Esophagus squamous epithelium (tissue), 4 donors: ENCODE measurements at regions not wholly inside any gene's neighbourhood (a gene's known extent, or its start where the extent isn't known, plus 50 kb on each side); places are given as distances from the start of the nearest gene placed in this dataset.

ENCODE experiments used
- POLR2A ChIP-seq, 4 donors: fragments of 450-650 bp; IDR thresholded peaks; one replicate each; pipeline ENCODE4 v1.6.1; 2017; ENCODE audit warnings: antibody characterized with exemption in 4 of 4, mild to moderate bottlenecking in 4 of 4, moderate library complexity in 3 of 4
- TF ChIP-seq, protein P1 (sequence below), 6 experiments: fragments of 450-650 bp in 4 of 6; fragments of 200-600 bp in 2 of 6; sonication (generic) in 2 of 6; IDR thresholded peaks; one replicate each; pipeline ENCODE4 v1.5.1; 2016 to 2019; ENCODE audit warnings: antibody characterized with exemption in 6 of 6, mild to moderate bottlenecking in 4 of 6, moderate library complexity in 4 of 6

DNA sequence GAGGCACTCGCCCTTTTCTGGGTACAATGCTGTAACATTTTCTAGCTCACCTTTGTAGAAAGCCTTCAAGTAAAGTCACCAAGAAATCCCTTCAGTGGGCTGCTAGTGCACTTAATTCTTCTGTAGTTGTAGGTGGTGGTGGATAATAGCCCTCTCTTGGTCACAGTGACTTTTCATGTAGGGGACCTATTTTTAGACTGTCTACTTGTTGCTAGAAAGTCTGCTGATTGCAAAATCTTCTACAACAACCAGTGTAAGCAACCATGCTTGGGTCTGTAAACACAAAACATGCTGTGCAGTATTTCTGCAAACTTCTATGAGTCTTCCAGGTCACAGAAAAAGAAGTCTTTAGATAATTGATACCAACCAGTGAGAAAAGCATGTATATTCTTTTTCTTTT is 55.6 kb downstream of the PBDC1 start:
- TF ChIP-seq, protein P1, sequence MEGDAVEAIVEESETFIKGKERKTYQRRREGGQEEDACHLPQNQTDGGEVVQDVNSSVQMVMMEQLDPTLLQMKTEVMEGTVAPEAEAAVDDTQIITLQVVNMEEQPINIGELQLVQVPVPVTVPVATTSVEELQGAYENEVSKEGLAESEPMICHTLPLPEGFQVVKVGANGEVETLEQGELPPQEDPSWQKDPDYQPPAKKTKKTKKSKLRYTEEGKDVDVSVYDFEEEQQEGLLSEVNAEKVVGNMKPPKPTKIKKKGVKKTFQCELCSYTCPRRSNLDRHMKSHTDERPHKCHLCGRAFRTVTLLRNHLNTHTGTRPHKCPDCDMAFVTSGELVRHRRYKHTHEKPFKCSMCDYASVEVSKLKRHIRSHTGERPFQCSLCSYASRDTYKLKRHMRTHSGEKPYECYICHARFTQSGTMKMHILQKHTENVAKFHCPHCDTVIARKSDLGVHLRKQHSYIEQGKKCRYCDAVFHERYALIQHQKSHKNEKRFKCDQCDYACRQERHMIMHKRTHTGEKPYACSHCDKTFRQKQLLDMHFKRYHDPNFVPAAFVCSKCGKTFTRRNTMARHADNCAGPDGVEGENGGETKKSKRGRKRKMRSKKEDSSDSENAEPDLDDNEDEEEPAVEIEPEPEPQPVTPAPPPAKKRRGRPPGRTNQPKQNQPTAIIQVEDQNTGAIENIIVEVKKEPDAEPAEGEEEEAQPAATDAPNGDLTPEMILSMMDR (IDR thresholded peaks at IDR 0.05): no peak
- no peak for TF ChIP-seq POLR2A (IDR thresholded peaks at IDR 0.05)
